GM12875 (cell line): ENCODE measurements at regions not wholly inside any gene's neighbourhood (a gene's known extent, or its start where the extent isn't known, plus 50 kb on each side); places are given as distances from the start of the nearest gene placed in this dataset.

ENCODE experiments used
- H3K4me3 ChIP-seq: one replicate; pipeline ENCODE4 v1.5.1; 2011; ENCODE audit warnings: low read depth, low read length, control low read depth
- CTCF ChIP-seq: IDR thresholded peaks from 2 replicates; pipeline ENCODE4 v1.5.1; 2011; ENCODE audit warnings: low read depth, mild to moderate bottlenecking, control low read depth, inconsistent platforms, low read length, moderate library complexity, borderline replicate concordance; ENCODE audit not compliant: insufficient read depth

- no peak for TF ChIP-seq CTCF
Observed at GRCh38 chr9:1151691-1152090, 101.5 kb downstream of the DMRT2 start.

DNA sequence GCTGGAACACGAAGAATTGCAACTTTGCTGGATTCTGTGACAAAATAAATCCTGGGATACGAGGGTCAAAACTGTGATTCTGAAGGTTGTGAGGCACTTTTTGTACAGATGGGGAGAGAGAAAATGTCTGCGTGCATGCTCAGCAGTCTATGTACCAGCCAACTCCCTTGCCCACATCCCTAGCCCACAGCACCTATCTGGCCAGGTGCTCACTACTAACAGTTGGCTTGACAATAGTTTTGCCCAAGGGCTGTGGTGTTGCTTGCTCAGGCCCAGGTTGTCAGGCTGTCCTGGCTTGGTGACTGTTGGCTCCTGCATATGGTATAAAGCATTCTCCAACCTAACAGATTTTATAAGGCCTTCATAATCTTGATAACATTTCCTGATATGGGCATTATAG lies 102.0 kb downstream of the DMRT2 start:
- no peak for TF ChIP-seq CTCF
- no peak overlapping the region for H3K4me3 ChIP-seq

More at GRCh38 chr9:1151691-1152090, 101.5 kb downstream of the DMRT2 start:
- H3K4me3 ChIP-seq, result no peak overlapping the region

DNA sequence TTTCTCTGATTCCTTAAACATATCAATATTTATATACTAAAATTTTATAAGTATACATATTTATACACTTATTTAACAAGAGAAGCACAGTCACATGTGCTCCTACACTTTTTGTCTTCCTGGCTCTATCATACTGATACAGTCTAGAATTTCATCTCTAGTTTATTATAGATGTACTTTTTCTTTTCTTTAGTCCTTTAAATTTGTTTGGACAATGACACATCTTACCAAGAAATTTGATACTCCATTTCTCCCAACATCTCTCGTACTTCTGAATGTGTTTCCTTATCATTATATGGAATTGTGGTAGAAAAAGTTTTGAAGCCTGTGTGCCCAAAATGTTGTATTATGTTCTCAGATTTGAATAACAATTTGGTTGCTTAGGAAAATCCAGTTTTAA lies 104.6 kb downstream of the DMRT2 start:
- TF ChIP-seq CTCF, result no peak

GRCh38 chr9:1155602-1156001 lies 105.4 kb downstream of the DMRT2 start:
- TF ChIP-seq CTCF, result no peak
- no peak overlapping the region for H3K4me3 ChIP-seq

More for the DNA sequence above, 104.6 kb downstream of the DMRT2 start:
- H3K4me3 ChIP-seq, result no peak overlapping the region

DNA sequence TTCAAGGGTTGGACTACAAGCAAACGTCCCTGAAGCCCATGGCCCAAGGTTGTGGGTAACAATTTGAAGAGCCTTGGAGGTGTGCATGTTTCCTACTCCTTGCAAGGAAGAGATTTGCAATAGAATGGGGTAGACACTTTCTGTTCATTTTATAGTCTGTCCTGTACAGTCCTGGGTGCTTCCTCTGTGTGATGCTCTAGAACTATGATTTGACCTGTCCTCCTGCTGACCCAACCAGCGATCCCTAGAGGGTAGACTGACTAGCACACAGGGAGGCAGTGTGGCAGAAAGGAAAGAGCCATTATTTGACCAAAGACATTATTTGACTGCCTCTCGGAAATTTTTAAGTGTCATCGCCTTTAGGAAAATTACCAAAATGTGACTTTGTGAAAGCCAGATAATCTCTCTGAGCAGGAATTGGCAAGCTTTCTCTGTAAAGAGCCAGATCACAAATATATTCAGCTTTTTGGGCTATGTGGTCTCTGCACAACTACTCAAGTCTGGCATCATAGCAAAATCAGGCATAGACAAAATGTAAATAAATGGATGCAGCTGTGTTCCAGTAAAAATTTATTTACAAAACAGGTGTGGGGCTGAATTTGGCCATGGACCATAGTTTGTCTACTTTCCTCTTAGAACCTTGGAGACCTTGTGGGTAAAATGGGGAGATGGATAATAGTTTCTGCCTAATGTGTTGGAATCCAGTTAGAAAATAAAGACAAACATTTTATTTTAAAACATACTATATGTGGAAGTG lies 106.8 kb downstream of the DMRT2 start:
- H3K4me3 ChIP-seq, result no peak overlapping the region
- TF ChIP-seq CTCF, result no peak

GRCh38 chr9:1157836-1158235 lies 107.7 kb downstream of the DMRT2 start:
- H3K4me3 ChIP-seq, result no peak overlapping the region
- no peak for TF ChIP-seq CTCF

DNA sequence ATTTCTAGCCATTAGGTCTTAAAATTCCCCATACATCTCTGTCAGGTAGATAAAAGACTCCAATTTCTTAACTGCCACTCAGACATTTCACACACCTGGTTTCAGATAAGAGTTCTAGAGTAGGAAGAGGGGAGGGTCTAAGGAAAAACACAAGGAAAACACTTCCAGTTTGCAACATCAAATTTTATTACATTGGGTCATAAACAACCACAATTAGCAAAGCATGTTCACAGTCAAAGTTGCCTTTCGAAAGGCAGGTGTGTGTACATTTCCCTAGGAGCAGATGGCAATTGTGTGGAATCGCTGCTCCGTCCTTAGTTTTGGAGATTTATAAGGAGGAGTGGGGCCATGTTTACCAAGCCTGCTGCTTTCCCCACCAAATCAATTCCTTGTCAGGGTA lies 120.8 kb downstream of the DMRT2 start:
- no peak overlapping the region for H3K4me3 ChIP-seq
- TF ChIP-seq CTCF, result no peak
